ENCODE measurements at regions not wholly inside any gene's neighbourhood (a gene's known extent, or its start where the extent isn't known, plus 50 kb on each side); places are given as distances from the start of the nearest gene placed in this dataset.

DNA sequence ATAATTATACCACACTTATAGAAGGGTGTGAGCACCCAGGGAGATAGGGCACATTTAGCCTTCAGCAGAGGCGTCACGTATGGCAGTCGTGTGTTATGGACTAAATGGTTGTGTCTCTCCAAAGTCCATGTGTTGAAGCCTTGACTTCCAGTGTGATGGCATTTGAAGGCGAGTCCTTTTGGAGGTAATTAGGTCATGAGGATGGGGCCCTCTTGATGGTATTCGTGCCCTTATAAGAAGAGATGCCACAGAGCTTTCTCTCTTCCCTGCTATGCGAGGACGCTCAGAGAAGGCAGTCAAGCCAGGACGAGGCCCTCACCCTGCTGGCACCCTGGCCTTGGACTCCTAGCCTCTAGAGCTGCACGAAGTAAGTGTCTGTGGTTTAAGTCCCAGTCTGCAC lies 375.0 kb upstream of the C1orf174 start:
- no CpG with 5 or more reads among the region's 9 CpGs for WGBS (ENCODE audit: insufficient coverage, low lambda C conversion rate)
- no peaks in the 10 kb centered on the region for H3K27me3 ChIP-seq (ENCODE audit: control insufficient read depth, insufficient read depth, low read length)

GRCh38 chr1:4276238-4276637 lies 376.2 kb upstream of the C1orf174 start:
- Histone ChIP-seq H3K27ac (ENCODE audit: low read length) (no peak overlapping the region), H3K27me3 (ENCODE audit: control insufficient read depth, insufficient read depth, low read length) (no peaks in the 10 kb centered on the region), H3K4me3 (ENCODE audit: low read length) (no peak overlapping the region), H3K9me3 (ENCODE audit: control insufficient read depth, low read depth, low read length) (peaks cover 3% of the 10 kb centered on the region), H3K36me3 (ENCODE audit: control insufficient read depth, insufficient read depth, low read length) (no peaks in the 10 kb centered on the region), H3K4me1 (ENCODE audit: control insufficient read depth, insufficient read depth, low read length) (peaks cover 3% of the 10 kb centered on the region)
- no CpG with 5 or more reads among the region's 5 CpGs for WGBS (ENCODE audit: insufficient coverage, low lambda C conversion rate)
- no peak for DNase-seq

More for the DNA sequence above, 375.0 kb upstream of the C1orf174 start:
- peaks cover 3% of the 10 kb centered on the region for H3K9me3 ChIP-seq (ENCODE audit: control insufficient read depth, low read depth, low read length)
- no peak overlapping the region for H3K4me3 ChIP-seq (ENCODE audit: low read length)
- no peak for DNase-seq
- peaks cover 11% of the 10 kb centered on the region for H3K4me1 ChIP-seq (ENCODE audit: control insufficient read depth, insufficient read depth, low read length)
- no peak overlapping the region for H3K27ac ChIP-seq (ENCODE audit: low read length)
- H3K36me3 ChIP-seq (ENCODE audit: control insufficient read depth, insufficient read depth, low read length): no peaks in the 10 kb centered on the region

- WGBS (ENCODE audit: insufficient coverage, low lambda C conversion rate): no CpG with 5 or more reads among the region's 2 CpGs
- no peaks in the 10 kb centered on the region for H3K36me3 ChIP-seq (ENCODE audit: control insufficient read depth, insufficient read depth, low read length)
- no peak overlapping the region for H3K4me3 ChIP-seq (ENCODE audit: low read length)
- H3K9me3 ChIP-seq (ENCODE audit: control insufficient read depth, low read depth, low read length): peaks cover 3% of the 10 kb centered on the region
- DNase-seq: no peak
- no peaks in the 10 kb centered on the region for H3K27me3 ChIP-seq (ENCODE audit: control insufficient read depth, insufficient read depth, low read length)
- H3K27ac ChIP-seq (ENCODE audit: low read length): no peak overlapping the region
- H3K4me1 ChIP-seq (ENCODE audit: control insufficient read depth, insufficient read depth, low read length): peaks cover 3% of the 10 kb centered on the region
Measured at GRCh38 chr1:4277598-4277997, 376.8 kb upstream of the AJAP1 start.

GRCh38 chr1:4284976-4285375 lies 369.4 kb upstream of the AJAP1 start:
- no CpG with 5 or more reads among the region's 3 CpGs for WGBS (ENCODE audit: insufficient coverage, low lambda C conversion rate)
- Histone ChIP-seq H3K4me3 (ENCODE audit: low read length) (no peak overlapping the region), H3K4me1 (ENCODE audit: control insufficient read depth, insufficient read depth, low read length) (no peaks in the 10 kb centered on the region), H3K36me3 (ENCODE audit: control insufficient read depth, insufficient read depth, low read length) (no peaks in the 10 kb centered on the region), H3K27me3 (ENCODE audit: control insufficient read depth, insufficient read depth, low read length) (no peaks in the 10 kb centered on the region), H3K9me3 (ENCODE audit: control insufficient read depth, low read depth, low read length) (no peaks in the 10 kb centered on the region), H3K27ac (ENCODE audit: low read length) (no peak overlapping the region)
- no peak for DNase-seq

GRCh38 chr1:4292861-4293260 lies 361.5 kb upstream of the AJAP1 start:
- 100% methylated on average over 1 of the region's 8 CpGs for WGBS (ENCODE audit: insufficient coverage, low lambda C conversion rate)
- no peak overlapping the region for H3K27ac ChIP-seq (ENCODE audit: low read length)

GRCh38 chr1:4298361-4299083 lies 355.9 kb upstream of the AJAP1 start:
- Histone ChIP-seq H3K9me3 (ENCODE audit: control insufficient read depth, low read depth, low read length) (peaks cover 6% of the 10 kb centered on the region), H3K4me1 (ENCODE audit: control insufficient read depth, insufficient read depth, low read length) (no peaks in the 10 kb centered on the region), H3K36me3 (ENCODE audit: control insufficient read depth, insufficient read depth, low read length) (no peaks in the 10 kb centered on the region), H3K4me3 (ENCODE audit: low read length) (no peak overlapping the region), H3K27me3 (ENCODE audit: control insufficient read depth, insufficient read depth, low read length) (no peaks in the 10 kb centered on the region), H3K27ac (ENCODE audit: low read length) (no peak overlapping the region)
- WGBS (ENCODE audit: insufficient coverage, low lambda C conversion rate): 80% methylated on average over 4 of the region's 12 CpGs
- DNase-seq: no peak

More at GRCh38 chr1:4292861-4293260, 361.5 kb upstream of the AJAP1 start:
- H3K9me3 ChIP-seq (ENCODE audit: control insufficient read depth, low read depth, low read length): peaks cover 6% of the 10 kb centered on the region
- no peaks in the 10 kb centered on the region for H3K27me3 ChIP-seq (ENCODE audit: control insufficient read depth, insufficient read depth, low read length)
- H3K4me3 ChIP-seq (ENCODE audit: low read length): no peak overlapping the region
- no peaks in the 10 kb centered on the region for H3K4me1 ChIP-seq (ENCODE audit: control insufficient read depth, insufficient read depth, low read length)
- no peak for DNase-seq
- no peaks in the 10 kb centered on the region for H3K36me3 ChIP-seq (ENCODE audit: control insufficient read depth, insufficient read depth, low read length)

DNA sequence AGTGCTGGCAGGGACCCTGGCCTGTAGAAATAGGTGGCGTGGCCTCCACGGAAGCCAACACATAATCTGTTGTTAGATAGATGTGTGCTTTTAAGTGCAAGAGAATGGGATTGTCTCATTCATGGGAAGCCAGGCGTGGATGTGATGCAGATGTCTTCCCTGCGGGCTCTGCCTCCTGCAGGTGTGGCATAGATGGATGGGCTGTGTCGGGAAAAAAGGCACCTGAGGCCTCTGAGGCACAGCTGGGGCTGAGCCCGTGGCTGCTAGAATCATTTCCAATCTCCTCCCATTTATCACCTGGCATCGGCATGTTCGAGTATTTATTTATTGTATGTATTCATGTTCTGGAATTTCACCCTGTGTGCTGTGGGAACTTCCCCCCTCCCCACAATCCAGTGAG lies 353.4 kb upstream of the AJAP1 start:
- Histone ChIP-seq H3K9me3 (ENCODE audit: control insufficient read depth, low read depth, low read length) (peaks cover 4% of the 10 kb centered on the region), H3K27ac (ENCODE audit: low read length) (no peak overlapping the region), H3K4me1 (ENCODE audit: control insufficient read depth, insufficient read depth, low read length) (no peaks in the 10 kb centered on the region), H3K36me3 (ENCODE audit: control insufficient read depth, insufficient read depth, low read length) (no peaks in the 10 kb centered on the region), H3K4me3 (ENCODE audit: low read length) (no peak overlapping the region), H3K27me3 (ENCODE audit: control insufficient read depth, insufficient read depth, low read length) (no peaks in the 10 kb centered on the region)
- DNase-seq: no peak
- WGBS (ENCODE audit: insufficient coverage, low lambda C conversion rate): 73% methylated on average over 2 of the region's 8 CpGs

- Histone ChIP-seq H3K9me3 (ENCODE audit: control insufficient read depth, low read depth, low read length) (no peaks in the 10 kb centered on the region), H3K27ac (ENCODE audit: low read length) (no peak overlapping the region), H3K4me3 (ENCODE audit: low read length) (no peak overlapping the region), H3K36me3 (ENCODE audit: control insufficient read depth, insufficient read depth, low read length) (no peaks in the 10 kb centered on the region), H3K4me1 (ENCODE audit: control insufficient read depth, insufficient read depth, low read length) (no peaks in the 10 kb centered on the region), H3K27me3 (ENCODE audit: control insufficient read depth, insufficient read depth, low read length) (no peaks in the 10 kb centered on the region)
- 95% methylated on average over 3 of the region's 9 CpGs for WGBS (ENCODE audit: insufficient coverage, low lambda C conversion rate)
- DNase-seq: no peak
Measured at GRCh38 chr1:4303303-4303702, 351.1 kb upstream of the AJAP1 start.

DNA sequence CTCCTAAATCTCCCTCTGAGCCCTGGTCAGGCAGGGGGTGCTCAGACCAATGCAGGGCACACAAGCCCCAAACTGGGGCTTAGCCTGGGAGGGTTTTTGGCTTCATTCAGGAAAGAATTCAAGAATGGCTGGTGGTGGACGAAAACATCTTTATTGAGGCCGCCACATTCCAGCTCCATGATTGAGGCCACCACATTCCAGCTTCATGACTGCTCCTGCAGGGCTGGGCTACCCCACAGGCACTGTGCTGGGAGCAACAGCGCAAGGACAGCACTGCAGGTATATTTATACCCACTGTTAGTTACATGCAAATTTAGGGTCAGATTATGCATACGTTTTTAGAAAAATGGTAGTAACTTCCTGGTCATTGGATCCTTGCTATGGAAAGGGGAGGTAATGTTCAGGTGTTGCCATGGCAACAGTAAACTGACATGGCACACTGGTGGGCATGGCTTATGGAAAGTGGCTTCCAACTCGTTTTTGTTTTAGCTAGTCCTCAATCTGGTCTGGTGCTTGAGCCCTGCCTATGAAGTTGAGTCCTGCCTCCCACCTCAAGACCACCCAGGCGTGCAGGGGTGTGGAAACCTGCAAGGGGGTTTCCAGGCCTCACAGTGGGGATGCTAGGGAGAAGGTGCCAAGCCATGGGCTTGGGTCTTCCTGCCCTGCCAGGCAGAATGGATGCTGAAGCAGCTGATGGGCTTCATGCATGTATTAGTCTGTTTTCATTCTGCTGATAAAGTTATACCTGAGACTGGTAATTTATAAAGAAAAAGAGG lies 348.7 kb upstream of the AJAP1 start:
- Histone ChIP-seq H3K9me3 (ENCODE audit: control insufficient read depth, low read depth, low read length) (no peaks in the 10 kb centered on the region), H3K27me3 (ENCODE audit: control insufficient read depth, insufficient read depth, low read length) (no peaks in the 10 kb centered on the region), H3K4me1 (ENCODE audit: control insufficient read depth, insufficient read depth, low read length) (no peaks in the 10 kb centered on the region), H3K27ac (ENCODE audit: low read length) (no peak overlapping the region), H3K4me3 (ENCODE audit: low read length) (no peak overlapping the region), H3K36me3 (ENCODE audit: control insufficient read depth, insufficient read depth, low read length) (no peaks in the 10 kb centered on the region)
- 80% methylated on average over 1 of the region's 6 CpGs for WGBS (ENCODE audit: insufficient coverage, low lambda C conversion rate)
- no peak for DNase-seq

GRCh38 chr1:4306559-4307467 lies 347.6 kb upstream of the AJAP1 start:
- no CpG with 5 or more reads among the region's 8 CpGs for WGBS (ENCODE audit: insufficient coverage, low lambda C conversion rate)
- DNase-seq: no peak

More at GRCh38 chr1:4306559-4307467, 347.6 kb upstream of the AJAP1 start:
- no peak overlapping the region for H3K4me3 ChIP-seq (ENCODE audit: low read length)
- no peaks in the 10 kb centered on the region for H3K27me3 ChIP-seq (ENCODE audit: control insufficient read depth, insufficient read depth, low read length)
- no peaks in the 10 kb centered on the region for H3K9me3 ChIP-seq (ENCODE audit: control insufficient read depth, low read depth, low read length)
- H3K4me1 ChIP-seq (ENCODE audit: control insufficient read depth, insufficient read depth, low read length): no peaks in the 10 kb centered on the region
- no peak overlapping the region for H3K27ac ChIP-seq (ENCODE audit: low read length)
- no peaks in the 10 kb centered on the region for H3K36me3 ChIP-seq (ENCODE audit: control insufficient read depth, insufficient read depth, low read length)
